CD14-positive monocyte (primary cell): ENCODE measurements at regions not wholly inside any gene's neighbourhood (a gene's known extent, or its start where the extent isn't known, plus 50 kb on each side); places are given as distances from the start of the nearest gene placed in this dataset.

Experiments
- DNase-seq, 3 donors: peaks; one replicate each; pipeline ENCODE4 v3.0.0-alpha.2; 2011 to 2022
- H2AFZ ChIP-seq: 2 replicates; pipeline ENCODE4 v1.6.0; 2012; ENCODE audit warnings: mild to moderate bottlenecking, low read depth, low read length, inconsistent platforms; ENCODE audit not compliant: insufficient read depth, poor library complexity, severe bottlenecking
- H3K27ac ChIP-seq, 2 donors: 1 replicate in 1 of 2; 2 replicates in 1 of 2; pipeline ENCODE4 v1.5.1; 2012 to 2013; ENCODE audit warnings: low read length in 2 of 2, control low read depth in 1 of 2, inconsistent platforms in 1 of 2, low read depth in 1 of 2, mild to moderate bottlenecking in 1 of 2
- H3K27me3 ChIP-seq, 2 donors: one replicate each; pipeline versions ENCODE4 v1.6.0 to v1.6.1; 2011 to 2013; ENCODE audit warnings: low read length in 2 of 2; ENCODE audit not compliant: control insufficient read depth in 2 of 2, insufficient read depth in 2 of 2
- H3K36me3 ChIP-seq, 2 donors: replicated peaks in 1 of 2; 1 replicate in 1 of 2; 2 replicates in 1 of 2; pipeline versions ENCODE4 v1.5.1 to v1.6.1; 2012 to 2013; ENCODE audit warnings: low read length in 2 of 2, control low read depth in 1 of 2, inconsistent platforms in 1 of 2, mild to moderate bottlenecking in 1 of 2; ENCODE audit not compliant: insufficient read depth in 2 of 2, control insufficient read depth in 1 of 2
- H3K4me1 ChIP-seq, 2 donors: 1 replicate in 1 of 2; 2 replicates in 1 of 2; pipeline versions ENCODE4 v1.5.1 to v1.6.1; 2012 to 2013; ENCODE audit warnings: low read length in 2 of 2, control low read depth in 1 of 2, inconsistent platforms in 1 of 2, mild to moderate bottlenecking in 1 of 2, moderate library complexity in 1 of 2; ENCODE audit not compliant: insufficient read depth in 2 of 2, control insufficient read depth in 1 of 2
- H3K4me2 ChIP-seq: replicated peaks from 2 replicates; pipeline ENCODE3; 2012; ENCODE audit warnings: low read length, moderate library complexity, mild to moderate bottlenecking; ENCODE audit not compliant: poor library complexity, severe bottlenecking; ENCODE audit errors: extremely low read depth
- H3K4me3 ChIP-seq, 3 experiments: fragments of 200-600 bp in 1 of 3; sonication (generic) in 1 of 3; replicated peaks in 1 of 3; 1 replicate in 2 of 3; 2 replicates in 1 of 3; pipeline ENCODE4 v1.5.1; 2011 to 2013; ENCODE audit warnings: low read length in 3 of 3, mild to moderate bottlenecking in 3 of 3, control low read depth in 2 of 3, low read depth in 2 of 3, inconsistent platforms in 1 of 3, moderate library complexity in 1 of 3
- H3K79me2 ChIP-seq: 2 replicates; pipeline ENCODE4 v1.6.0; 2012; ENCODE audit warnings: mild to moderate bottlenecking, control low read depth, inconsistent platforms, low read length, moderate library complexity; ENCODE audit not compliant: insufficient read depth
- H3K9ac ChIP-seq: 2 replicates; pipeline ENCODE4 v1.6.0; 2017; ENCODE audit warnings: low read length, mild to moderate bottlenecking; ENCODE audit not compliant: insufficient read depth, poor library complexity, severe bottlenecking
- H3K9me3 ChIP-seq, 2 donors: replicated peaks in 1 of 2; 1 replicate in 1 of 2; 2 replicates in 1 of 2; pipeline versions ENCODE4 v1.5.1 to v1.6.1; 2012 to 2013; ENCODE audit warnings: low read length in 2 of 2, control low read depth in 1 of 2; ENCODE audit not compliant: control insufficient read depth in 1 of 2, insufficient read depth in 1 of 2
- H4K20me1 ChIP-seq: 2 replicates; pipeline ENCODE4 v1.6.0; 2012; ENCODE audit warnings: mild to moderate bottlenecking, low read length, control low read depth, moderate library complexity; ENCODE audit not compliant: insufficient read depth
- H3K27ac Mint-ChIP-seq, 7 donors: one replicate each; pipeline ENCODE4 v1.8.0; 2020; ENCODE audit warnings: mild to moderate bottlenecking in 7 of 7, mixed read lengths in 7 of 7, moderate library complexity in 6 of 7, inconsistent platforms in 2 of 7
- H3K27me3 Mint-ChIP-seq, 3 donors: one replicate each; pipeline ENCODE4 v1.8.0; 2021 to 2022; ENCODE audit warnings: low read depth in 3 of 3, mild to moderate bottlenecking in 3 of 3, mixed read lengths in 3 of 3, moderate library complexity in 3 of 3, inconsistent platforms in 1 of 3
- H3K36me3 Mint-ChIP-seq, 2 donors: one replicate each; pipeline ENCODE4 v1.8.0; 2020; ENCODE audit warnings: mixed read lengths in 2 of 2, inconsistent platforms in 1 of 2, mild to moderate bottlenecking in 1 of 2
- H3K4me1 Mint-ChIP-seq: one replicate; pipeline ENCODE4 v1.8.0; 2020; ENCODE audit warnings: mild to moderate bottlenecking, mixed read lengths
- H3K4me3 Mint-ChIP-seq, 2 donors: one replicate each; pipeline ENCODE4 v1.8.0; 2020; ENCODE audit warnings: mild to moderate bottlenecking in 2 of 2, mixed read lengths in 2 of 2, moderate library complexity in 1 of 2
- H3K9me3 Mint-ChIP-seq, 7 donors: one replicate each; pipeline ENCODE4 v1.8.0; 2020 to 2022; ENCODE audit warnings: mixed read lengths in 7 of 7, mild to moderate bottlenecking in 6 of 7, moderate library complexity in 6 of 7, inconsistent platforms in 2 of 7
- CTCF ChIP-seq: fragments of 200-600 bp; IDR thresholded peaks from one replicate; pipeline ENCODE4 v1.8.0; 2022; ENCODE audit warnings: antibody characterized with exemption, mild to moderate bottlenecking
- WGBS: methylation state at CpG from one replicate; pipeline ENCODE4 v1.1.5; 2013; ENCODE audit warnings: missing lambda C conversion rate; ENCODE audit not compliant: insufficient coverage; 5-methylcytosine and 5-hydroxymethylcytosine counted together
- intact Hi-C, 2 donors: fragments of 100-400 bp; cut with micrococcal nuclease; formaldehyde crosslinking; loops; one replicate each; pipeline versions ENCODE4 v1.15.0 to v1.15.1; 2023

GRCh38 chr11:122494221-122494620 is 161.3 kb upstream of the UBASH3B start:
- peaks cover 0 to 1% (median 0%) of the 10 kb centered on the region in 3 donors for H3K27me3 Mint-ChIP-seq
- Histone ChIP-seq H3K27ac (no peak overlapping the region), H3K4me3 (no peak overlapping the region), H3K9ac (no peak overlapping the region), H3K9me3 (no peaks in the 10 kb centered on the region), H3K4me1 (peaks cover 7 to 11% of the 10 kb centered on the region in 2 donors), H3K27me3 (no peaks in the 10 kb centered on the region), H3K4me2 (no peak overlapping the region), H4K20me1 (no peaks in the 10 kb centered on the region), H3K36me3 (no peaks in the 10 kb centered on the region), H3K79me2 (no peaks in the 10 kb centered on the region), H2AFZ (no peak overlapping the region)
- intact Hi-C loops = no loop called here
- H3K27ac Mint-ChIP-seq = no peak overlapping the region
- H3K4me3 Mint-ChIP-seq = no peak overlapping the region
- H3K9me3 Mint-ChIP-seq = peaks cover 0 to 3% (median 0%) of the 10 kb centered on the region in 7 donors
- peaks cover 10% of the 10 kb centered on the region for H3K4me1 Mint-ChIP-seq
- WGBS = 75% methylated on average over 1 of the region's 2 CpGs
- no peak for TF ChIP-seq CTCF
- H3K36me3 Mint-ChIP-seq = no peaks in the 10 kb centered on the region
- DNase-seq = no peak

- H3K4me3 Mint-ChIP-seq = peak overlapping the region in 1 of 2 donors; percentile 44
- peaks cover 0 to 5% (median 1%) of the 10 kb centered on the region in 3 donors for H3K27me3 Mint-ChIP-seq
- TF ChIP-seq CTCF = no peak
- H4K20me1 ChIP-seq = no peaks in the 10 kb centered on the region
- H3K4me3 ChIP-seq = no peak overlapping the region
- H2AFZ ChIP-seq = peak overlapping the region; percentile 21
- H3K4me1 ChIP-seq = peaks cover 7 to 11% of the 10 kb centered on the region in 2 donors
- DNase-seq = peak in 2 of 3 donors; percentile 3 to 24
- H3K27me3 ChIP-seq = no peaks in the 10 kb centered on the region
- no peak overlapping the region for H3K27ac ChIP-seq
- peaks cover 0 to 2% (median 0%) of the 10 kb centered on the region in 7 donors for H3K9me3 Mint-ChIP-seq
- H3K36me3 ChIP-seq = no peaks in the 10 kb centered on the region
- no peaks in the 10 kb centered on the region for H3K79me2 ChIP-seq
- no CpG with 5 or more reads among the region's 3 CpGs for WGBS
- no peak overlapping the region for H3K27ac Mint-ChIP-seq
- H3K36me3 Mint-ChIP-seq = no peaks in the 10 kb centered on the region
- no peak overlapping the region for H3K9ac ChIP-seq
- H3K4me2 ChIP-seq = peak overlapping the region; percentile 20
- peaks cover 10% of the 10 kb centered on the region for H3K4me1 Mint-ChIP-seq
- intact Hi-C loops = no loop called here
- no peaks in the 10 kb centered on the region for H3K9me3 ChIP-seq
These were observed 164.0 kb upstream of the UBASH3B start for GRCh38 chr11:122491509-122491908.
